ENCODE measurements at regions not wholly inside any gene's neighbourhood (a gene's known extent, or its start where the extent isn't known, plus 50 kb on each side); places are given as distances from the start of the nearest gene placed in this dataset.

GRCh38 chr9:74066605-74067004 lies 430.5 kb upstream of the RORB start:
- TF ChIP-seq CTCF (IDR thresholded peaks at IDR 0.05): no peak
- TF ChIP-seq POLR2A (IDR thresholded peaks at IDR 0.05): no peak
- no peak for TF ChIP-seq EP300 (IDR thresholded peaks at IDR 0.05)
- TF ChIP-seq POLR2AphosphoS5 (IDR thresholded peaks at IDR 0.05): no peak

Measured in upper lobe of left lung (tissue), 4 donors.